HG03135 (cell line): ENCODE measurements at regions not wholly inside any gene's neighbourhood (a gene's known extent, or its start where the extent isn't known, plus 50 kb on each side); places are given as distances from the start of the nearest gene placed in this dataset.

Experiments
- ATAC-seq: cut with Tn5 transposase; IDR thresholded peaks from one replicate; pipeline ENCODE4 v1.9.1; 2021; ENCODE audit warnings: mild to moderate bottlenecking, moderate library complexity; ENCODE audit not compliant: unreplicated experiment

GRCh38 chr21:35853321-35854239 is 206.7 kb downstream of the SETD4 start:
- no peak for ATAC-seq

GRCh38 chr21:35852820-35853219 is 207.5 kb downstream of the SETD4 start:
- ATAC-seq, result no peak

- ATAC-seq, result no peak
These were observed 209.7 kb downstream of the SETD4 start for GRCh38 chr21:35850542-35851103.

GRCh38 chr21:35850029-35850428 is 210.3 kb downstream of the SETD4 start:
- no peak for ATAC-seq

GRCh38 chr21:35849144-35849543 is 211.2 kb downstream of the SETD4 start:
- ATAC-seq, result no peak

- ATAC-seq, result no peak
These were observed 216.2 kb downstream of the SETD4 start for GRCh38 chr21:35843911-35844667.

- no peak for ATAC-seq
These were observed 219.4 kb downstream of the SETD4 start for GRCh38 chr21:35840949-35841348.

- no peak for ATAC-seq
These were observed 220.0 kb downstream of the SETD4 start for GRCh38 chr21:35840197-35840799.

- no peak for ATAC-seq
These were observed 221.2 kb downstream of the SETD4 start for GRCh38 chr21:35838987-35839763.

- no peak for ATAC-seq
These were observed 222.0 kb downstream of the SETD4 start for GRCh38 chr21:35838350-35838749.

- ATAC-seq, result no peak
These were observed 226.3 kb downstream of the SETD4 start for GRCh38 chr21:35833991-35834390.

- ATAC-seq, result no peak
These were observed 226.9 kb downstream of the SETD4 start for GRCh38 chr21:35833388-35833787.

GRCh38 chr21:35831230-35831629 is 229.1 kb downstream of the SETD4 start:
- no peak for ATAC-seq

GRCh38 chr21:35829067-35829466 is 231.3 kb downstream of the SETD4 start:
- no peak for ATAC-seq

- ATAC-seq, result no peak
These were observed 232.2 kb downstream of the SETD4 start for GRCh38 chr21:35828161-35828560.

- no peak for ATAC-seq
These were observed 233.3 kb downstream of the SETD4 start for GRCh38 chr21:35827004-35827403.

GRCh38 chr21:35825370-35826353 is 234.7 kb downstream of the SETD4 start:
- no peak for ATAC-seq

- no peak for ATAC-seq
These were observed 236.2 kb downstream of the SETD4 start for GRCh38 chr21:35824136-35824535.

- no peak for ATAC-seq
These were observed 241.2 kb downstream of the SETD4 start for GRCh38 chr21:35819134-35819533.
